ENCODE measurements at regions not wholly inside any gene's neighbourhood (a gene's known extent, or its start where the extent isn't known, plus 50 kb on each side); places are given as distances from the start of the nearest gene placed in this dataset.

- no peak for TF ChIP-seq CTCF (IDR thresholded peaks at IDR 0.05)
- no peak for TF ChIP-seq EZH2 (IDR thresholded peaks at IDR 0.05; ENCODE audit: borderline replicate concordance, insufficient read depth, low read depth, low read length, poor library complexity, severe bottlenecking)
These were observed 140.6 kb upstream of the LIFR start for GRCh38 chr5:38697013-38697412.
